CD4-positive, alpha-beta T cell treated with Interleukin-21 for 1 hour (primary cell): ENCODE measurements at regions not wholly inside any gene's neighbourhood (a gene's known extent, or its start where the extent isn't known, plus 50 kb on each side); places are given as distances from the start of the nearest gene placed in this dataset.
A peak's percentile ranks its signal among the peaks of the same experiment; 100 is the strongest.

Source experiments
- DNase-seq: peaks from one replicate; pipeline ENCODE4 v3.0.0-alpha.2; 2020

DNA sequence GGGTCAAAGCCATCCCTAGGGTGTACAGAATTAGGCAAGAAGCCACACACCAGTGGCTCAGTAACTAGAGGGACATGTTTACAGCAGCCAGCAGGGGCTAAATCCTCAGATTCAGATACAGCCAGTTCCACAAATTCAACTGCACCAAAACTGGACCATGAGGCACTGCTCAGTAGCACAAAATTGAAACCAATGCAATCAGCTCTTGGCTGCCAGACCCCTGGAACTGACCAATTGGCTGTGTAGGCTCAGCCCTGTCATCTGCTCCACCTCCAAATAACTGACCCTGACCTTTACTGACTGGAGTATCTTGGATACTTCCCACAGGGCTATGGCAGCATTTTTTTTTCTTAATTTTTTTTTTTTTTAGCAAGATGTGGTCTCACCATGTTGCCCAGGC, 226.5 kb downstream of the FOXO1 start:
- DNase-seq, result no peak

DNA sequence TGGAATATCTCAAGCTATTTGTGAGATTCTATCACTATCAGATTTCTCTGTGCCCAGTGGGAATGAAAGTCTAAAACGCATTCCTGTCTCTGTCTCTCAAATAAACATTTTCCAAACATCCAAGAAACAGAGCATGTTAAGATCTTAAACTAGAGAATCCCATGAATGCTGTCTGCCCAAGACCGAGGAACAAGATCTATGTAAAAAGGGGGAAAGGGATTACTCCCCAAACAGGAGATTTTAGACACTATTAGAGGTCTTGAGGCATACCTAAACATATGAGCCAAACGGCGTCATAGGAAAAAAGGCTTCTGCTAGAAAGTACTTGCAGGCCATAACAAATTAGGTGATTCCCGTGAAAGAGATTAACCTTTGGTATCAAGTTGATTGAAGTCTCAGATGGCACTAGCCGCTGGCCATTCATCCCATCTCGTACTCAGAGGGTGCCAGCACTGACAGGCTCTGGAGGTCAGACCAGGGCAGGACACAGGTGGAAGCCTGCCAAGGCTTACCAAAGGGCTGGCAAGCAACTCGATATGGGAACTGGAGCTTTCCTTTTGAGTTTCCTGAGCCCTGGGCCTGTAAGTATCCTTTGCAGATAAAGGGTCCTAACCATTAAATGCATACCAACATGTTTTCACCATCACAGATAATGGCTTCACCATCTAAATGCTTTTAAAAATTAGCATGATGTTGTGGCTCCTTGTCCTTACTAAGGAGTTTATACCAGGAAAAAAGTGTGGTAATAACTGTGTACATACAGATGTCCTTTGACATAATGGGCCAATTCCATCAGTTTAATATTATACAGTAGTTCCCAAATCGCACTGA, 225.2 kb downstream of the FOXO1 start:
- DNase-seq, result no peak

- no peak for DNase-seq
These were observed 224.2 kb downstream of the FOXO1 start for GRCh38 chr13:40442231-40442630.

DNA sequence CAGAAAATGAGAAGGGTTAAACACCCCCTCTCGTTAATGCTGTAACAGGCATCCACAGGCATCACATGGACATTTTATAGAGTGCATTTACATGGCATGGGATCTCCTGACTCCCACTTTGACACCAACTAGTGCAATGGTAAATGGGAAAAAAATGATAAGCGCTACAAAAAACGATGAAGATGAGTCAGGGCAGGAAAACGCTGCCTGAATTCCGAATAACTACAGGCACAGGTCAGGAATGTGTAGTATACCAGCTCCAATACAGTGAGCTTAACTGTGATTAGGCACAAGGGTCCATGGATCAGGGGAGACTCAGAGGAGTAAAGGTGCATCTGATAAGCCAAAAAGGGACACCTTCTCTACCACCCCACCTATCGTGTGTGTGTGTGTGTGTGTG, 223.6 kb downstream of the FOXO1 start:
- DNase-seq, result no peak

DNA sequence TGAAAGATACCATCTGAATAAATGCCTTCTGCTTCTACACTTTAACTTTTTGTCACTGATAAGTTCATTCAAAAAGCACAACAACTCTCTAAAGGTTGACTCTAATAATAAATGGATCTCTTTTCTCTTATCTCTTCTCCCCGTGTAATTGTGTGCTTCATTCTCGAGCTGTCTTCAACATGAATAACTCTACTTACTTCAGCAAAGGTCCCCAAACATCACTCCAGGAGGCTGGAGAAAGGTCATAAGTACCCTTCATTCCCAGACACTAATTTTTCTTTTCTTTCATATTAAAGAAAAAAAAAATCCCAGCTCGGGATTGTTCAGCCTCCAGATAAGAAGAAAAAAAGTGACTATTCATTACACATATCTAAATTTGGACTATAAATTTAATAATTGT, 222.2 kb downstream of the FOXO1 start:
- no peak for DNase-seq

DNA sequence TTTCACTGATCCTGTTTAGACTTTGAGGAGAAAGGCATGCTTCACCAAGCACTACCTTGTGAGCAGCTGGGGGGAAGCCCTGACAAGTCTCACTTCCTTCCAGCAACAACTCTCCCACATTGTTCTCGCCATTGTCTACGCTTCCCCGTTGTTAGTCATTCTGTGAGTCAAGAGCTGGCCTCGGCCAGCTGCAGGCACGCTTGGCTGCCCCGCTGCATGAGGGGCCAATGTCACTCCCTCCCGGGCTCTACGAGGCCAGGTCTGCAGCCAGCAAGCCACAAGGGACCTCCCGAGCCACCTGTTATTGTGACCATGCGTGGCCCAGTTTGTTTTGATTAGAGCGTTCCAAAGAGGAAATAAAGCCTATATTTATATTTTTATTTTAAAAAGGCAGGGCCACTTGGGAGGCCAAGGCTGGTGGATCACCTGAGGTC, 220.9 kb downstream of the FOXO1 start:
- peak; percentile 19 for DNase-seq

GRCh38 chr13:40446365-40446764, 220.1 kb downstream of the FOXO1 start:
- DNase-seq, result no peak

DNA sequence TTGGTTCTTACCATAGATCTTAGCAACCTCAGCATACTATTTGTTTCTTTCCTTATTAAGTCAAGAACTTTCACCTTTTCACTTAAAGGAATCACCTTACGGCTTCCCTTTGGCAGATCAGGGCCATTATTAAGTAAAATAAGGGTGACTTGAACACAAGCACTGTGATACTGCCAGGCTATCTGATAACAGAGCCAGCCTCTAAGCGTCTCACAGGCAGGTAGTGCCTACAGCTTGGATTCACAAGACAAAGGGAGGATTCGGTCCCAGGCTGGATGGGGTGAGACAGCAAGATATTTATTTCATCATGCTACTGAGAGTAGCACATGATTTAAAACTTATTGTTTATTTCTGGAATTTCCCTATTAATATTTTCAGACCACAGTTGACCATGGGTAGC, 218.6 kb downstream of the FOXO1 start:
- no peak for DNase-seq

DNA sequence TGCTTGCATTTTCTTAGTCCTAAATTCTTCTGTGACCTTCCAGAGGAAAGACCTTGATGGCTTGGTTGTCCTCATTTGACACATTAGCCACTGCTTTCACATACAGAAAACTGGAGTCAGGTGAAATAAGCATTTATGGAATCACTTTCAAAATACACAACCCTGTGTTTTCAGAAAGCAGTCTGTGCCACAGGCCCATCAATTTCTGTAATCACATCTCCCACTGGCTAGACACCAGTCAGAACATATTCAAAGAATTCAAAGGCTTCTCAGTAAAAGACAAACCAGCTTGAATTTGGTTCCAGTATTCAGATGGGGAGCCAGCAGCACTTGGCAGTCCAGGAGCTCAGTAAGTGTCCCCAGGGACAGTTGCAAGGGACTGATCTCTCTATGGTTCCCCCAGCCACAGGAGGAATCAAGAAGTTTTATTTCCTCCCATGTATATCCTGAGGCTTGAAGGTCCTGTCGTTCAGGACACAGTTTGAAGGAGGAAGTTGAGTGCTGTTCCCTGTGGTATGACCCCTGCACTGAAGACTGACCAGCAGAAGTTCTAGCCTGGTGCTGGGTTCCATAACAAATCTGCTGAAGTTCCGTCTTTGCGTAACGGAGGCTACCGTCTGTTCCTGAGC, 214.3 kb downstream of the FOXO1 start:
- no peak for DNase-seq

DNA sequence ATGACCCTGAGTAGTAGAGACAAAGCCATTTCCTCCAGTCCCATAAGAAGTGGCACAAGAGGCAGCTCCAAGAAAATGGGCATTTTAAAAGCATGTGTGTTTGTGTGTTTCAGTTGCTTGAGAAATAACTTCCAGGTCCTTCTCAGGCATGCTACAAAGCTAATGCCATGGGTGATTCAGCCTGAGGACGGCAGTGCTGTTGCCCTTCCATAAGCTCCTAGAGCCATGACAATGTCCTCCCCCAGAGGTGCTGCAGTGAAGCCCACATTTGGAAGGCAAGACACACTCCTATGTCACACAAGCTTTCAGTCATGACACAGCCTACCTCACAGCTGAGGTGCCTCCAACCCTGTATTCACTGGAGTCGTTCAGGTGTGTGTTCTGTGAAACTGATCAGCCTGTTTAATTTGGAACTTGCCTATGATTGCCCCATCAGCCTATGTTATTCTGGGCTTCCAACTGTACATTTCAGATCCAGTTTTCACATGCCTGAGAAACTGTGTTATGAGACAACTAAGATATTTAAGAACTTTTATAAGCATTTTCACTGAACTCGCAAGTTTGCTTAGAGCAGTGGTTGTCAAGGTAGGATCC, 213.6 kb downstream of the FOXO1 start:
- no peak for DNase-seq

GRCh38 chr13:40453351-40454021, 213.0 kb downstream of the FOXO1 start:
- no peak for DNase-seq

DNA sequence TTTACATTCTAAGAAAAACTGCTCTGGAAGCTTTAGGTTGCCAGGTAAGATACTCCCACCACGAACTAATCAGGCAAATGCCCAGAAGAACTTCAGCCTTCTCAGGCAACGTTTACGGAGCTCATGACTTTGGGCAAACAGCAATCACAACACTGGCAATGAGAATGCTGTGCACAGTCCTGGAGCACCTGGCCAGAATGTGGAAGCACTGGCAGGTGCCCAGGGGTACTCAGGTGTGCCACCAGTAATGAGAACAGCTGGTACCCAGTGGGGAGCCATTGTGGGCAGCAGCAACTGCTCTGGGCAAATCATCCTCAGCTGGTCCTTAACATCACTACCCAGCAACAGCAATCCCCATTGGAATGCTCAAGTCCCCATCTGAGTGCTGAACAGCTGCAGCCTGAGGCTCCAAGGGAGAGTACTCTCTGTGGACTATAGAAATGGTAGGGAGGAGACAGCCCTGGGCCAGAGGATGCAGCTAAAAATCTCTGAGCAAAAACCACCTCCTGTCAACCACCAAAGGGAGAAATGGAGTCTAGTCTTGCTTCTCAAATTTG, 210.0 kb downstream of the FOXO1 start:
- DNase-seq, result no peak

DNA sequence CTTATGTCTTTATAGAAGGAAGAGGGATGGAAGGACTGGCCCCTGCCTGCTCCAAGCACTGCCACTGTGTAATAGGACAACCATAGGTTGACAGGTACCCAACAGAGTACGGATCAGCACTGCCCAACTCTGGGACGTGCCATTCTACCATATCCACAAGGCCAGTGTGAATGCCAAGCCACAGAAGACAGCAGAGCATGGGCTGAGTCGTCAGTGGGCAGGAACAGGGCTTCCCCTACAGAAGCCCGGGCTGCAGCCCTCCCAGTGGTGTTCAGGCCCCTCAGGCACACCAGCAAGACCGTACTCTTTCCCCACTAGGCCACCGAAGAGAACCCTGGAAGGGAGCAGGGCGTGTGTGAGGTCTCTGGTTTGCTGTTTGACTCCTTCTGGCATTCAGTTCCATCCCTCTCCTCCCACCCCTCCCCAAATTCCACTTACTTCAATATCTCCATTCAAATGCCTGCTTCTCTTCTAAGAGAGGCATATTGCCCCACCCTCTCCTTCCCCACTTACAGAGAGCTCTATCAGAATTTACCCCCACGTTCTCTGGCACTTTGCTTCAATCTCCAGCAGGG, 209.4 kb downstream of the FOXO1 start:
- DNase-seq, result no peak

GRCh38 chr13:40457929-40458719, 208.3 kb downstream of the FOXO1 start:
- DNase-seq, result no peak

DNA sequence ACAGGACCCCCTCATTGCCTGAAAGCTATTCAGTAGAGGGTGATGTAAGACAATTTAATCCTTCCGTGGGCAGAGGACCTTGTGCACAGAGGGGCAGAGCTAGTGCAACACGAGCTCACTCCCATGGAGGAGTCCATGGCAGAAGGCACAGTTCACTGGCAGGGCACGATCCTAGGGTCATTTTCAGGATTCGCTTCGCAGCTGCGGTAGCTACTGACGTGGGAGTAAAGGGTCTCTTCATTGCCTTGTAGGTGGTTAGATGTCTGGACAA, 207.8 kb downstream of the FOXO1 start:
- DNase-seq, result no peak

- DNase-seq, result no peak
These were observed 206.3 kb downstream of the FOXO1 start for GRCh38 chr13:40460116-40460515.

GRCh38 chr13:40464337-40465014, 202.0 kb downstream of the FOXO1 start:
- DNase-seq, result no peak

GRCh38 chr13:40465015-40465390, 201.4 kb downstream of the FOXO1 start:
- DNase-seq, result no peak

DNA sequence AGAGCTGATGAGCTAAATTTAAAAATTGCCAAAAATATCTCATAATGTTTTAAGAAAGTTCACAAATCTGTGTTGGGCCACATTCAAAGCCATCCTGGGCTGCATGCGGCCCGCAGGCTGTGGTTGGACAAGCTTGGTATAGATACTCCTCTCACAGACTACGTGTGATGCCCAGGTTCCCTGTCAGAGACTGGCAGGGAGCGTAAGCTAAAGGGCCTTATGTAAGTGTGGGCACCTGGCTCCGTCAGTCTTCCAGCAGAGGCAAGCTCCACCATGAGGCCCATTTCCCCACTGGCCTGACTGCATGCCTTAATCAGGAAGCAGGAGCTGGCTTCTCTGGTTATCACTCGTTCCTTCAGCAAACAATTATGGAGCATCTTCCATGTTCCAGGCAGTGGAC, 200.2 kb downstream of the FOXO1 start:
- no peak for DNase-seq

- no peak for DNase-seq
These were observed 198.1 kb downstream of the FOXO1 start for GRCh38 chr13:40468227-40468838.

DNA sequence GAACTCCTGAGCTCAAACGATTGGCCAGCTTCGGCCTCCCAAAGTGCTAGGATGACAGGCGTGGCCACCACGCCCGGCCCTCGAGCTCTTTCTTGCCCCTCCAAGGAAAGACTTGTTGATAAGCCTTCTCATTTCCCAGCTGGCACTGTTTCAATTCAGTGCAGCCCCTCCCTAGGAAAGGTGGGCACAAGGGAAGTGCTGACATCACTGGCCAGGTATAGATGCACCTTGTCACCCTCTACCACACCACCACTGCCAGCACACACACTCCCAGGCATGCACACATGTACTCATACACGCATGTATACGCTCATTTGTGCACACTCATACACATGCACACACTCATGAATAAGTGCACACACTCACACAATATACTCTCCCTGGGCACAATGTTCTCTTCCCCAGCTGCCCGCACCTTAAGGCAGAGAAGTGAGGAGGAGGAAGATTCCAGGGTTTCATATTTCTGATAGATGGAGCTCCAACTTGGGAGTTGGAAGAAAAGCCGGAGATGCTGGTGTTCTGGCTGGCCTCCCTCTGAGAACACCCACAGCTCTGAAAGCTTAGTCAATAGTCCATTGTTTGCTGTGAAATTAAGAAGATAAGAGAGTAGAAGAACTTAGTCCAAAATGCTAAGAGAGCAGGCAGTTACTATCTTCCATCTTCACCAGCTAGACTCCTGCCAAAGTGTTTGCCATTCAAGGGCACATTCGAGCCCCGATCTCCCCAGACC, 196.7 kb downstream of the FOXO1 start:
- DNase-seq, result no peak
